ENCODE measurements at regions not wholly inside any gene's neighbourhood (a gene's known extent, or its start where the extent isn't known, plus 50 kb on each side); places are given as distances from the start of the nearest gene placed in this dataset.
"Not testable (repeated sequence)": the region's sequence is repeated elsewhere in the genome, so short reads cannot be mapped to it uniquely, and the experiment has no call there.

DNA sequence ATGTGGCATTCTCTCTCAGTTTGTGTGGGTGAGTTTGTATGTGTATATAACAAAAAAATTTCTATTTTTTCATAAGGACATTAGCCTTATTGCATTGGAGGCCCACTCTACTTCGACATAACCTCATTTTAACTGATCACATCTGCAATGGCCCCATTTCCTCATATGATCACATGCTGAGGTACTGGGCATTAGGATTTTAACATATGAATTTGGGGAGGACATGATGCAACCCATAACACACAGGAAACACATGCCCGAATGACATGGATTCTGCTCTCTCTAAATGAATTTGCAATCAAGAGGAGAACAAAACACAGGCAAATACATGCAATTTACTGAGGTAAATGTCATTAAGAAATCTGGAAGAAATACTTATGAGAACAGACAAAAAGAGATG lies 92.1 kb upstream of the COX7C start:
- no peak for DNase-seq (ENCODE audit: low spot score)
- intact Hi-C loops (cut with DNase I) = no loop called here
- ATAC-seq = no peak

DNA sequence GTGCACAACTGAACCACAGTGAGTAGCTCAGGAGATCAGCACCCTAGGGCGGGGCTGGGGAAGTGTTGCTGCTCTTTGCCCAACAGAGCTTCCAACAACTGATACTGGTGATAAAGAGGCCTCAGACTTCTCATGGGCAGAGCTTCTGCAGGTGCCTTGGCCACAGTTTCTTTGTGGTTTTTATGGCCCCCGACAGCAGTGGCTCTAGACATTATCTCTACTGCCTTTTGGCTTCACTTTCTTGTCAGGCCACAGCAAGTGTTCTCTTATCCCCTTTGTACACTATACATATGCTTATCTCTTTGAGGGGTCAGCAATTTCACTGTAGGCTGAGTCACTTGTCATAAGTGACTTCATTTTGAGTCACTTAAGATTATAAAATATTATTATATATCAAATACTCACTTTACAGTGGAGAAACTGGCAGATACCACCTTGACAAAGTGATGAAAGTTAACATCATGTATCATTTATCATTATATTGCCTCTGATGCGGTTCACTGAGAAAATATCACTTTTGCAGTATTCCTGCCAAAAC lies 90.9 kb upstream of the COX7C start:
- no peak for ATAC-seq

DNA sequence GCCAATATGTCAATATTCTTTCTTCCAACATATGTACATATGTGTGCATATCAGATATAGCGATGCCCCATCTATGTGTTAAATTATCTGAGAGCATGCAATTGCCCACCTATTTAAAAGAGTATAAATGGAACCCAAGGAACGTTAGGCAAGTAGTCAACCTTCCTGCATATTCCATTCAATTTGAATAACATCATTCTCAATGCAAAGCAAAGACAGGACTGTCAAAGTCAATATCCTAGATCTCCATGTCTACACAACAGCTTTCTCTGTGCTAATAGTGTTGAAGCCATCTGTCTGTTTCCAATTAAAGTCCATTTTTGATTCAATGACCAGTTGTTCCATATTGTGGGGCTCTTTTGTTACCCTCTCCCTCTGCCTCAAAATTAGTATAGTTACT lies 85.3 kb upstream of the COX7C start:
- no peak for DNase-seq (ENCODE audit: low spot score)

More for the DNA sequence above, 90.9 kb upstream of the COX7C start:
- intact Hi-C loops (cut with DNase I) = no loop called here
- DNase-seq (ENCODE audit: low spot score) = no peak

DNA sequence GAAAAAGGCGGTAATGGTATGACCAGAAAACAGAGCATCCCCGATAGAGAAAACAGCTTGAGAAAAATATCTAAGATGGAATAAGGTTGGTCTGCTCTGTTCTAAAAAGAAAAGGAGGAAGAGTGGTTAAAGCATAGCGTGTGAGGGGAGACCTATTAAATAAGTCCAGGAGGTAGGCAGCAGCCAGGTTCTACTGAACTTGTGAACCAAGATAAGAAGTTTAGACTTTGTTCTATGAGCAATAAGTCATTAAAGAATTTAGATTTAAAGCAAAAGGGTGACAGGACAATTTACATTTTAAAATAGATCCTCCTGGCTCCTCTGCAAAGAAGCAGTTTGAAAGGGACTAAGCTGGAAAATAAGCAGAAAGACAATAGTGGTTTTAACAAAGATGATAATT lies 81.3 kb upstream of the COX7C start:
- intact Hi-C loops (cut with DNase I) = no loop called here
- ATAC-seq (no peak), DNase-seq (ENCODE audit: low spot score) (no peak)

More for the DNA sequence above, 85.3 kb upstream of the COX7C start:
- intact Hi-C loops (cut with DNase I) = no loop called here
- ATAC-seq = no peak

DNA sequence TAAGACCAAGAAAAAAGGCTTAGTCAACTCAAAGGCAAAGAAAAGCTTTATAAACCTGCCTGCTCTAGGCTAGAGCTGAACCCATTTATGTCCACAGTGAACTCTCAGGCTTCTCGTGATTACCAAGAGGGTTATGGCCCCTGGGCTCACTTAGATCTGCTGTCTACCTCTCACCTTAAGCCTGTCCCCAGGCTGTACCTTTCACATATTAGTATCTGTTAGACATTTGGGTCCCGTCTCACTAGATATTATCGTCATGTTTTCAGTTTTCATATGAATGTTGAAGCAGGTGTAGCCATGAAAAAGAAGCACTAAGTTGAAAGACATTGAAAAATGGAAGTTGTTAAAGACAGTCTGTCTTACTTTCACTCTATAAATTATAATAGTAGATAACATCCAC lies 75.2 kb upstream of the COX7C start:
- intact Hi-C loops (cut with DNase I) = no loop called here
- no peak for DNase-seq (ENCODE audit: low spot score)

DNA sequence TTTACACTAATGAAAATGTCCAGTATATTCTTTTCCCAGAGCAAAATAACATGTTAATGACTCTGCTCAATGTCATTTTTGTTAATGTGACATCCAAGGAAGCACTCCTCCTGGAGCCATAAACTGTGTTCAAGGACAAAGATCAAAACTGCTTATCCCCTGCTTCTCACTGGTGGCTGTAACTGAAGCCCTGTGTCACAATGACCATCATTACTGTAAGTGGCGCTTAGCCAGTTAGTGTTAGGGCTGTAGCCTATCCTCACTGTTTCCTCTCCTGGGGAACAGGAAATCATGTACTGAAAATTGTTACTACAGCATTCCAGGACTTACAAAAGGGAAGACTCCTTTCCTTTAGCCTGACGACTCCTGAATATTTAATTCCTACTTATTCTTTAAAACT lies 71.7 kb upstream of the COX7C start:
- no peak for ATAC-seq
- no peak for DNase-seq (ENCODE audit: low spot score)
- intact Hi-C loops (cut with DNase I) = no loop called here

More for the DNA sequence above, 75.2 kb upstream of the COX7C start:
- ATAC-seq = no peak

DNA sequence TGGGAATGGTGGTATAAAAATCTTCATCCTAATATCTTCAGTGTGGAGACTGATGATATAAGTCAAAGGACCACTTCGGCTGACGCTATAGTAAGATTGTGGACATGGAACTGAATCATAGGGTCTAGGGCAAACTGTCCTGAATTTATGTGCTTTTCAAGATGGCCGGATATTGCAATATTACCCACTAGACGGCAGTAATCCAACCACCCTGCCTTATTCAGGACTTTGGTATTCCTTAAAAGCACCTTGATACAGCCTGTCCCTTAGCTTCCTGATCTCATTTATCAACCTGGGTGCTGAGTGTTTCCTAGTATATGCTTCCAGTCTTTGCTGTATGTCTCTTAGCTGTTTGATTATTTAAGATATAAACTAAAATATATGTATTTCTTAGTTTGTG lies 71.2 kb upstream of the COX7C start:
- DNase-seq (ENCODE audit: low spot score) = no peak
- no peak for ATAC-seq
- intact Hi-C loops (cut with DNase I) = no loop called here

DNA sequence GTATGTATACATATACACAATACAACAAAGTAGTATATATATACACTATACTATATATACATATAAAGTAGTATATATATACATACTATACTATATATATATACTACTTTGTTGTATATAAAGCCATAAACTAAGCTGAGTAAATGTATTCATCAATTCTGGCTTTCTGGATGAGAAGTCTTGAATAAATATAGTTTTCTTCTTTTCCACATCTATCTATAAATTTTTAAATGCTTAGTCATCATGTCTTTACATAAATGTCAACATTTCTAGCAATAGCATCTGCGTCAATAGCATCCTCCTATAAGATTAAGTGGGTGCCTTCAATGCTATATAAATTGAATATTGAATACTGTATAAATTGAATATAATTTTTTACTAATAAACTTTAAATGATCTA lies 63.1 kb upstream of the COX7C start:
- ATAC-seq (no peak), DNase-seq (ENCODE audit: low spot score) (no peak)
- intact Hi-C loops (cut with DNase I) = no loop called here

DNA sequence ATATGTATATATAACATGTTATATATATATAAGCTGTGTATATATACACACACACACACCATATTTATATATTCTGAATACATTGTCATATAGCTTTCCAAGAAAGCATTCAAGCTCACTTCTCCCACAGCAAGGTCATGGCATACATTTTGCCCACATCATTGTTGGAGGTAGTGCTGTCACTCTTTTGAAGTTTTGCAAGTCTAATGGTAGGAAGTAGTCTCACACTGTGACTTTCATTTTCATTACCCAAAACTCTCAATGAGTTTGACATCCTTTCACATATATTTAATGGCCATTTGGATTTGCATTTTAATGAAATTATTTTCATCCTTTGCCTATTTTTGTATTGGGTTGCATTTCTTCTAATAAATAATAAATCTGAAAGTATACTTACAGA lies 59.8 kb upstream of the COX7C start:
- intact Hi-C loops (cut with DNase I) = no loop called here
- no peak for ATAC-seq
- DNase-seq (ENCODE audit: low spot score) = no peak

DNA sequence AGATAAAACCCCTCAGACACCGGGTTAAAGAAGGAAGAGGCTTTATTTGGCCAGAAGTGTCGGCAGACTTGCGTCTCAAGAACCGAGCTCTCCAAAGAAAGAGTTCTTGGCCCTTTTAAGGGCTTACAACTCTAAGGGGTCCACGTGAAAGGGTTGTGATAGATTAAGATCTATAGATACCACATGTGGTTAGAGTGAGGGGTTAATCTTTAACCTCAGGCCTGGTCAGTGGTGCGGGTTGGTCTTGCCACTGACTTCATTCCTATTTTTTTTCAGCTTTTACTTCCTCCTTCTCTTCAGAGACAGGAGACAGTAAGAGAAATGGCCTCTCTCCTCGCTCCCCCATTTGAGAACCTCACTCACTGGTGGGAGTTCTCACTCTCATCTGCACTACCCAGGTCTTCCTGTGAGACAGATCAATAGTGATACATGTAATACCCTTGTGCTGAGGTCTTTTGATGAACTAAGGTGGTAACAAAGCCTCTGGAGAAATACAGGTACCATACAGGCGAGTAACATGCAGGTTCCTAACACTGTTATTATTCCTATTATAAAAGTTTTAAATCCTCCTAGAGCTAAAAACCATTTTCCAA lies 52.4 kb upstream of the COX7C start:
- intact Hi-C loops (cut with DNase I) = no loop called here
- ATAC-seq = no peak
- no peak for DNase-seq (ENCODE audit: low spot score)

DNA sequence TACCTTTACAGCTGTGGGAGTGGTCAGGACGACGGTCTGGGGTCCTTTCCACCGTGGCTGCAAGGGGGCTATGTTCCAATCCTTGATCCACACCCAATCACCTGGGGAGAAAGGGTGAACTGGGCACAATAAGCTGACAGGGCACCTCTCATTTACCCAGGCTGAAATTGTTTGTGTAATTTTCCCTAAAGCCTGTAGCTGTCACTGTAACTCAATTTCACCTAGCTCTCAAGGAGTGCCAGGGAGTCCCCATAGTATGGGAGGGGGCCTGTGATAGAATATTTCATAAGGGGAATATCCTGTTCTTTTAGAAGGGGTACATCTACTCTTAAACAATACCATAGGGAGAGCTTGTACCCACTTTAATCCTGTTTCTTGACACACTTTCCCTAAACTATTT lies 51.7 kb upstream of the COX7C start:
- intact Hi-C loops (cut with DNase I); DNase-seq (ENCODE audit: low spot score); ATAC-seq: not testable (repeated sequence)
